ENCODE measurements at regions not wholly inside any gene's neighbourhood (a gene's known extent, or its start where the extent isn't known, plus 50 kb on each side); places are given as distances from the start of the nearest gene placed in this dataset.

DNA sequence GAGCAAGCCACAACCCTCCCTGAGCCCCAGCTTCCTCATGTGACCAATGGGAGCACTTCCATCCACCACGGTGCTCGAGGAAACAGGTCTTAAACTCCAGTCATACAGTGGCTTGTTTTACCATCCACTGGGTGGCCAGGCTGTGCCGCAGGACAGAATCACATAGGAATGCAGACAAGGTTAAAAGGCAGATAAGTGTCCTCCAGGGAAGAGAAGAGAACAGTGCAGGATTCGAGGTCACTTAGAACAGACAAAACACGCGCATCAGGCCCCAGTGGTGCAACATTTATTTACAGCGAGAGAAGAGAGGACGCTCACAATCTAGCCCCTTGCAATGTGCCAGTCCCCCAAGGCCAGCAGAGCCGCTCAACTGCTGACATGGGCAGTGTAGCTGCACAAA lies 92.8 kb downstream of the TMEM130 start:
- H3K27ac ChIP-seq (ENCODE audit: low read length) = no peak overlapping the region
- H3K4me1 ChIP-seq (ENCODE audit: insufficient read depth, low read length) = no peaks in the 10 kb centered on the region
- TF ChIP-seq EZH2 (IDR thresholded peaks at IDR 0.05; ENCODE audit: borderline replicate concordance, low read depth, low read length, severe bottlenecking) = no peak
- TF ChIP-seq, protein P1, sequence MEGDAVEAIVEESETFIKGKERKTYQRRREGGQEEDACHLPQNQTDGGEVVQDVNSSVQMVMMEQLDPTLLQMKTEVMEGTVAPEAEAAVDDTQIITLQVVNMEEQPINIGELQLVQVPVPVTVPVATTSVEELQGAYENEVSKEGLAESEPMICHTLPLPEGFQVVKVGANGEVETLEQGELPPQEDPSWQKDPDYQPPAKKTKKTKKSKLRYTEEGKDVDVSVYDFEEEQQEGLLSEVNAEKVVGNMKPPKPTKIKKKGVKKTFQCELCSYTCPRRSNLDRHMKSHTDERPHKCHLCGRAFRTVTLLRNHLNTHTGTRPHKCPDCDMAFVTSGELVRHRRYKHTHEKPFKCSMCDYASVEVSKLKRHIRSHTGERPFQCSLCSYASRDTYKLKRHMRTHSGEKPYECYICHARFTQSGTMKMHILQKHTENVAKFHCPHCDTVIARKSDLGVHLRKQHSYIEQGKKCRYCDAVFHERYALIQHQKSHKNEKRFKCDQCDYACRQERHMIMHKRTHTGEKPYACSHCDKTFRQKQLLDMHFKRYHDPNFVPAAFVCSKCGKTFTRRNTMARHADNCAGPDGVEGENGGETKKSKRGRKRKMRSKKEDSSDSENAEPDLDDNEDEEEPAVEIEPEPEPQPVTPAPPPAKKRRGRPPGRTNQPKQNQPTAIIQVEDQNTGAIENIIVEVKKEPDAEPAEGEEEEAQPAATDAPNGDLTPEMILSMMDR (IDR thresholded peaks at IDR 0.05; ENCODE audit: borderline replicate concordance, extremely low read depth, low read length, poor library complexity, severe bottlenecking) = no peak
- H3K79me2 ChIP-seq (ENCODE audit: insufficient read depth, low read length) = no peaks in the 10 kb centered on the region
- H4K20me1 ChIP-seq (ENCODE audit: insufficient read depth, low read length) = no peaks in the 10 kb centered on the region
- DNase-seq (no peak), ATAC-seq (ENCODE audit: insufficient read depth, low read depth) (no peak)
- no peak overlapping the region for H3K9ac ChIP-seq (ENCODE audit: low read depth, low read length)
- H2AFZ ChIP-seq (ENCODE audit: low read depth, low read length) = no peak overlapping the region
- no peak overlapping the region for H3K4me2 ChIP-seq (ENCODE audit: insufficient read depth, low read length)
- H3K4me3 ChIP-seq (ENCODE audit: low read depth in 1 of 2, low read length in 2 of 2) = no peak overlapping the region
- H3K9me3 ChIP-seq (ENCODE audit: insufficient read depth, low read length, severe bottlenecking) = no peaks in the 10 kb centered on the region
- no peaks in the 10 kb centered on the region for H3K36me3 ChIP-seq (ENCODE audit: insufficient read depth, low read length)
- H3K27me3 ChIP-seq (ENCODE audit: insufficient read depth, low read length, poor library complexity) = no peaks in the 10 kb centered on the region

DNA sequence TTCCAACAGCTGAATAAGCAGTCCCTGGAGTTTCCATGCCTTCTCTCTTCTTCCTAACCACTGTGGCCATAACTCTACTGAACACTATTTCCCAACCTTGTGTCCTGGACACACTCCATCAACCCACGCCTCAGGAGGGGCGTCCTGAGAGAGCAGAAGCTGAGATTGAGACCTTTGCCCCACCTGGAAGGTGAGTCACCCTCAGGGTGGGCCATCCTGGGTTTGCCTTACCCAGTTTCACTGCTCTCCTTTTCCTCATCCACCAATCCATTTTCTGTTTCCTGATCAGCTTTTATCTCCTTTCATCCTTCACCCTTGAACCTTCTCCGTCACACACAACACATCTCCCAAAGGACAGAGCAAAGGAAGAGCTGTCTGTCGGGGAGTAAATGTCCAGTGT lies 91.4 kb downstream of the TMEM130 start:
- ATAC-seq (ENCODE audit: insufficient read depth, low read depth) (no peak), DNase-seq (no peak)
- Histone ChIP-seq H3K4me1 (ENCODE audit: insufficient read depth, low read length) (no peaks in the 10 kb centered on the region), H3K27me3 (ENCODE audit: insufficient read depth, low read length, poor library complexity) (no peaks in the 10 kb centered on the region), H3K27ac (ENCODE audit: low read length) (no peak overlapping the region), H4K20me1 (ENCODE audit: insufficient read depth, low read length) (no peaks in the 10 kb centered on the region), H2AFZ (ENCODE audit: low read depth, low read length) (no peak overlapping the region), H3K9ac (ENCODE audit: low read depth, low read length) (no peak overlapping the region), H3K79me2 (ENCODE audit: insufficient read depth, low read length) (no peaks in the 10 kb centered on the region), H3K4me3 (ENCODE audit: low read depth in 1 of 2, low read length in 2 of 2) (no peak overlapping the region), H3K9me3 (ENCODE audit: insufficient read depth, low read length, severe bottlenecking) (no peaks in the 10 kb centered on the region), H3K36me3 (ENCODE audit: insufficient read depth, low read length) (no peaks in the 10 kb centered on the region), H3K4me2 (ENCODE audit: insufficient read depth, low read length) (no peak overlapping the region)
- TF ChIP-seq, protein P1 (IDR thresholded peaks at IDR 0.05; ENCODE audit: borderline replicate concordance, extremely low read depth, low read length, poor library complexity, severe bottlenecking) = no peak
- TF ChIP-seq EZH2 (IDR thresholded peaks at IDR 0.05; ENCODE audit: borderline replicate concordance, low read depth, low read length, severe bottlenecking) = no peak

DNA sequence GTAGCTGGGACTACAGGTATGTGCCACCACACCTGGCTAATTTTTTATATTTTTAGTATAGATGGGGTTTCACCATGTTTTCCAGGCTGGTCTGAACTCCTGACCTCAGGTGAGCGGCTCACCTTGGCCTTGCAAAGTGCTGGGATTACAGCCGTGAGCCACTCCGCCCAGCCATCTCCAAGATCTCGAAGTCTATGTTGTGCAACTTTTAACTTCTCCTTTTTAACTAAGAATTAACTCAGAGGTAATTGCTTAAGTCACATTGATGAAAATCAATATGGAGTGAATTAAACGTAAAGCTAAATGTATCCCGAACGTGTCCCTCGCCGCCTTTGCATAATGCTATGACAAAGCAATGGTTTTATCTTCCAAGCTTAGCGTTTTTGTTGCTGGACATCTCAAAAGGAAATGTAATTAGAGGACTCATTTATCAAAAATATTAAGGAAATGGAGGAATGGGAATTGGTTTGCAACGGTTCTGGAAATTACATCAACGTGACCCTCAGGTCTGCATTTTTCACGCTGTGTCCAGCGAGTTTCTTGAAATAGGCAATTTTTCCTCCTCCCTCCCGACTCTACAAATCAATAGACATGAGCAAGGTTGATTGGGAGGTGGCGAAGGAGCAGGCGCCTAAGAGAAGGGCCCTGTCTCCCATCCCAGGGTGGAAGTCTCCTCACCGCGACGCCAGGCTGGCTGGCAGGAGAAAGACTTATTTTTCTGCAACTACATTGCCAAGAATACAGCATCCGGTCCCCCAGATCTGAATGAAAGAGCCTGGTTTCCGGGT lies 89.8 kb downstream of the TMEM130 start:
- no peaks in the 10 kb centered on the region for H3K4me1 ChIP-seq (ENCODE audit: insufficient read depth, low read length)
- H3K36me3 ChIP-seq (ENCODE audit: insufficient read depth, low read length) = no peaks in the 10 kb centered on the region
- TF ChIP-seq, protein P1 (IDR thresholded peaks at IDR 0.05; ENCODE audit: borderline replicate concordance, extremely low read depth, low read length, poor library complexity, severe bottlenecking) = no peak
- TF ChIP-seq EZH2 (IDR thresholded peaks at IDR 0.05; ENCODE audit: borderline replicate concordance, low read depth, low read length, severe bottlenecking) = no peak
- no peak overlapping the region for H3K4me2 ChIP-seq (ENCODE audit: insufficient read depth, low read length)
- no peaks in the 10 kb centered on the region for H3K27me3 ChIP-seq (ENCODE audit: insufficient read depth, low read length, poor library complexity)
- H3K4me3 ChIP-seq (ENCODE audit: low read depth in 1 of 2, low read length in 2 of 2) = no peak overlapping the region
- H2AFZ ChIP-seq (ENCODE audit: low read depth, low read length) = no peak overlapping the region
- ATAC-seq (ENCODE audit: insufficient read depth, low read depth) = no peak
- H3K79me2 ChIP-seq (ENCODE audit: insufficient read depth, low read length) = no peaks in the 10 kb centered on the region
- no peak overlapping the region for H3K27ac ChIP-seq (ENCODE audit: low read length)
- no peak for DNase-seq
- no peaks in the 10 kb centered on the region for H4K20me1 ChIP-seq (ENCODE audit: insufficient read depth, low read length)
- no peak overlapping the region for H3K9ac ChIP-seq (ENCODE audit: low read depth, low read length)
- H3K9me3 ChIP-seq (ENCODE audit: insufficient read depth, low read length, severe bottlenecking) = no peaks in the 10 kb centered on the region
